Activated T-cell treated with anti-CD3 and anti-CD28 coated beads for 24 hours (primary cell): ENCODE measurements at regions not wholly inside any gene's neighbourhood (a gene's known extent, or its start where the extent isn't known, plus 50 kb on each side); places are given as distances from the start of the nearest gene placed in this dataset.

Experiments
- DNase-seq: peaks from one replicate; pipeline ENCODE4 v3.0.0-alpha.2; 2020; ENCODE audit warnings: low read depth

GRCh38 chr2:82317012-82317411, 2012.5 kb upstream of the LRRTM1 start:
- no peak for DNase-seq

DNA sequence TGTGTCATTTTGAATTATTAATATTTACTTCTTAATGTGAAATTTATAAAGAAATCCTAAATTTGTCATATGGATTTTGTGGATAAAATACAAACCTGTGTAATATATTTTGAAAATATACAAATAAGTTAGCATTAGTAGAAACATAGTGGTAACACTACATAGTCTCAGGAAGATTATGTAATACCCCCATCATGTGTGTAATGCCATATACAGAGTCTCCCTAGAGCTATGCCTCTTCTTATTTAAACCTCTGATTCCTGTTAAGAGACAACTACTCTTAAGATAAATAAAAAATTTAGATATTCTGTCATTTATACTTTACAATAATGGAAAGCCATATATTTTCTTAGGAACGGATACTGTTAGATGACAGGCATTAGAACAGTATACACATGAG, 2012.0 kb upstream of the LRRTM1 start:
- no peak for DNase-seq

- no peak for DNase-seq
These were observed 2010.4 kb upstream of the LRRTM1 start for GRCh38 chr2:82314836-82315472.

- DNase-seq, result no peak
These were observed 2003.0 kb upstream of the LRRTM1 start for GRCh38 chr2:82307511-82307910.

DNA sequence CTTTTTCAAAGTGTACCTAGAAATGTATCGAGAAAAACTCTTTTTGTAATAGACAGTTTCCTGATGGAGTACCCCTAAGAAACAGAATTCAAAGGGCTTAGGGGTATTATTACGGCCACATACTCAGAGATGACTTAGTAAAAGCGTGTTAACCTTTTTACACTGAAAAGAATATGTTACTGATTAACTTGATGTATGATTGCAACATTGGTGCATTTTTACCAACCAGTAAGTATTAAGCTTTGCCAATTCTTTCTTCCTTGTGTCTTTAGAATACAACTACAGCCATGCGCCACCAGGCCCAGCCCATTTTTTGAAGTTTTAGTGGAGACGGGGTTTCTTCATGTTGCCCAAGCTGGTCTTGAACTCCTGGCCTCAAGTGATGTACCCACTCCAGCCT, 1997.0 kb upstream of the LRRTM1 start:
- no peak for DNase-seq

GRCh38 chr2:82289446-82289845, 1984.9 kb upstream of the LRRTM1 start:
- no peak for DNase-seq

- no peak for DNase-seq
These were observed 1978.5 kb upstream of the LRRTM1 start for GRCh38 chr2:82283075-82283474.

GRCh38 chr2:82282111-82282882, 1977.7 kb upstream of the LRRTM1 start:
- no peak for DNase-seq

- no peak for DNase-seq
These were observed 1974.8 kb upstream of the LRRTM1 start for GRCh38 chr2:82279367-82279766.

GRCh38 chr2:82278416-82278815, 1973.9 kb upstream of the LRRTM1 start:
- DNase-seq, result no peak

- no peak for DNase-seq
These were observed 1971.0 kb upstream of the LRRTM1 start for GRCh38 chr2:82275599-82275998.

DNA sequence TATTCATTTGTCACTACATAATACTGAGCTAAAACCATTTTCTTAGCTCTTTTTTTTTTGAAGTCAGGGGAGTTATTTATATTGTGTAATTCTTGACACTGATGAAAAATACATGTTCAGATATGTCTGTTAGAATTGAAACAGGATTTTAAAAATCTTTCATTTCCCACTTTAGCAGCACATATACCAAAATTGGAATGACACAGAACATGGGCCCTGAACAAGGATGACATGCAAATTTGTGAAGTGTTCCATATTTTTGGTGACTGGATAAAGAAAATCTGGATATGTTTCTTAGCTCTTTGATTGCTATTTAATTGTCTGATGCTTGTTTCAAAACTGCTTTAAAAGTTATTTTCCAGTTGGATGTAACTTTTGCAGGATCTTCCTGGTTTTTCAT, 1963.9 kb upstream of the LRRTM1 start:
- no peak for DNase-seq

- DNase-seq, result no peak
These were observed 1956.0 kb upstream of the LRRTM1 start for GRCh38 chr2:82260521-82260920.

- no peak for DNase-seq
These were observed 1955.0 kb upstream of the LRRTM1 start for GRCh38 chr2:82259551-82259950.

GRCh38 chr2:82257796-82258555, 1953.4 kb upstream of the LRRTM1 start:
- DNase-seq, result no peak

- no peak for DNase-seq
These were observed 1952.6 kb upstream of the LRRTM1 start for GRCh38 chr2:82256983-82257632.

- no peak for DNase-seq
These were observed 1951.7 kb upstream of the LRRTM1 start for GRCh38 chr2:82256288-82256687.

GRCh38 chr2:82254728-82255127, 1950.2 kb upstream of the LRRTM1 start:
- DNase-seq, result no peak

GRCh38 chr2:82246220-82246775, 1941.7 kb upstream of the LRRTM1 start:
- no peak for DNase-seq

DNA sequence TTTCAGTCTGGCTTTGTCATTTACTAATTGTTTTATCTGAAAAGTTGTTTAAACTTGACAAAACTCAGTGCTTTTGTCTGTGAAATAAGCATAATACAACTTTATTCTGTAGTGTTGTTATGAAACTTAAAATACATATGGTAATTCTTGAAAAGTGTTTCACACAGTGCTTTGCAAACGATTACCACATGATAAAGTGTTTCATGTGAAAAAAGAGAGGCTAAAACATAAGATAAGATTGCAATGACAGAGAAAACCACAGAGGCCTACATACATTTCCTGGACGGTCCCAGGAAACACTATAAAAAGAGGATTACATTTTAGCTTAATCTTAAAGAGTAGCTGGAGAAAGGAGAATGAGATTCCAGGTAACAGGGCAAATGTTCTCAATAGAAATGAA, 1934.6 kb upstream of the LRRTM1 start:
- DNase-seq, result no peak

- no peak for DNase-seq
These were observed 1933.6 kb upstream of the LRRTM1 start for GRCh38 chr2:82237994-82238662.
